Cardiac muscle cell (in vitro differentiated cells and primary cell): ENCODE measurements at regions not wholly inside any gene's neighbourhood (a gene's known extent, or its start where the extent isn't known, plus 50 kb on each side); places are given as distances from the start of the nearest gene placed in this dataset.
"Not testable (repeated sequence)": the region's sequence is repeated elsewhere in the genome, so short reads cannot be mapped to it uniquely, and the experiment has no call there.

Experiments used
- DNase-seq, 2 donors: peaks; one replicate each; pipeline versions ENCODE4 v3.0.0 to v3.0.0-alpha.2; 2010 to 2017; ENCODE audit warnings: low read depth in 1 of 2, low spot score in 1 of 2
- H3K27ac ChIP-seq: fragments of 200-600 bp; sonication (generic); 2 replicates; pipeline ENCODE4 v1.5.1; 2016
- H3K27me3 ChIP-seq: fragments of 200-600 bp; sonication (generic); 2 replicates; pipeline ENCODE4 v1.6.0; 2016; ENCODE audit warnings: control low read depth
- H3K36me3 ChIP-seq: fragments of 200-600 bp; sonication (generic); 2 replicates; pipeline ENCODE4 v1.5.1; 2016; ENCODE audit warnings: control low read depth
- H3K4me1 ChIP-seq: fragments of 200-600 bp; sonication (generic); 2 replicates; pipeline ENCODE4 v1.8.1; 2017; ENCODE audit warnings: low read depth, mild to moderate bottlenecking, mixed run types
- H3K4me3 ChIP-seq: fragments of 200-600 bp; sonication (generic); 2 replicates; pipeline ENCODE4 v1.5.1; 2016; ENCODE audit warnings: mild to moderate bottlenecking
- H3K9me3 ChIP-seq: fragments of 200-600 bp; sonication (generic); 2 replicates; pipeline ENCODE4 v1.5.1; 2017; ENCODE audit warnings: low read depth, mild to moderate bottlenecking, control low read depth
- TF ChIP-seq, protein P1 (sequence below): IDR thresholded peaks from 2 replicates; pipeline ENCODE4 v1.5.1; 2012; ENCODE audit warnings: low read depth, mild to moderate bottlenecking, low read length

DNA sequence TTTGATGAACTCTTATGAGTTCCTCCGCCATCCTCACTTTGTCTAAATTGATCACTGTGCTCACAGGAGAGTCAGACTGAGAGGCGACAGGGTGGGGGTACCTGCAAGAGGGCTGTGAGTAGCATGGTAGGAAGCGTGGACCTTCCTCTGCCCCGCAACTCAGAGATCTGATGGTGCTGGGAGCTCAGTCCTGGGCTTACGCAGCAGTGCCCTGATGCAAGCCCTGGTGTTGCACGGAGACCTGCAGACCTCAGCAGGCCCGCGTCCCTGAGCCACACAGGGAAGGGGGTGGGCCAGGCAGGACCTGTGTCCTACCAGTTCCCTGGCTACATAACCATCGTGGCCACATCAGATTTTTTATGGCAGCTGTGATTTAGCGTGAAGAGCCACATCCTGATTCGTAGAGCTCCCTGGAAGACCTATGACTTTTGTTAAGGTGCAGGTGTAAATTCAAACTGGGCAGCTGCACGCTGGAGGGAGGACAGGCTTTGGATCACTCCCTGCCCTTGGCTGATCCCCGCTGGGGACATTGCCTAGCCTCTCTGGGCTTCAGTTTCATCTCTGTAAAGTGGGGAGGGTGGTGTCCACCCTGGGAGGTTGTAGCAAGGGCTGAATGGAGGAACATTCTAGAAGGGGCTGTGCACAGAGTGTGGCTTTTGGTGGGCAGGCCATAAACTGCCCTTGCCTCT lies 176.1 kb downstream of the KLF13 start:
- TF ChIP-seq, protein P1, sequence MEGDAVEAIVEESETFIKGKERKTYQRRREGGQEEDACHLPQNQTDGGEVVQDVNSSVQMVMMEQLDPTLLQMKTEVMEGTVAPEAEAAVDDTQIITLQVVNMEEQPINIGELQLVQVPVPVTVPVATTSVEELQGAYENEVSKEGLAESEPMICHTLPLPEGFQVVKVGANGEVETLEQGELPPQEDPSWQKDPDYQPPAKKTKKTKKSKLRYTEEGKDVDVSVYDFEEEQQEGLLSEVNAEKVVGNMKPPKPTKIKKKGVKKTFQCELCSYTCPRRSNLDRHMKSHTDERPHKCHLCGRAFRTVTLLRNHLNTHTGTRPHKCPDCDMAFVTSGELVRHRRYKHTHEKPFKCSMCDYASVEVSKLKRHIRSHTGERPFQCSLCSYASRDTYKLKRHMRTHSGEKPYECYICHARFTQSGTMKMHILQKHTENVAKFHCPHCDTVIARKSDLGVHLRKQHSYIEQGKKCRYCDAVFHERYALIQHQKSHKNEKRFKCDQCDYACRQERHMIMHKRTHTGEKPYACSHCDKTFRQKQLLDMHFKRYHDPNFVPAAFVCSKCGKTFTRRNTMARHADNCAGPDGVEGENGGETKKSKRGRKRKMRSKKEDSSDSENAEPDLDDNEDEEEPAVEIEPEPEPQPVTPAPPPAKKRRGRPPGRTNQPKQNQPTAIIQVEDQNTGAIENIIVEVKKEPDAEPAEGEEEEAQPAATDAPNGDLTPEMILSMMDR: no peak
- H3K27me3 ChIP-seq: no peaks in the 10 kb centered on the region
- H3K4me1 ChIP-seq: no peaks in the 10 kb centered on the region
- no peak overlapping the region for H3K4me3 ChIP-seq
- DNase-seq: no peak
- no peaks in the 10 kb centered on the region for H3K36me3 ChIP-seq
- H3K27ac ChIP-seq: no peak overlapping the region
- no peaks in the 10 kb centered on the region for H3K9me3 ChIP-seq

DNA sequence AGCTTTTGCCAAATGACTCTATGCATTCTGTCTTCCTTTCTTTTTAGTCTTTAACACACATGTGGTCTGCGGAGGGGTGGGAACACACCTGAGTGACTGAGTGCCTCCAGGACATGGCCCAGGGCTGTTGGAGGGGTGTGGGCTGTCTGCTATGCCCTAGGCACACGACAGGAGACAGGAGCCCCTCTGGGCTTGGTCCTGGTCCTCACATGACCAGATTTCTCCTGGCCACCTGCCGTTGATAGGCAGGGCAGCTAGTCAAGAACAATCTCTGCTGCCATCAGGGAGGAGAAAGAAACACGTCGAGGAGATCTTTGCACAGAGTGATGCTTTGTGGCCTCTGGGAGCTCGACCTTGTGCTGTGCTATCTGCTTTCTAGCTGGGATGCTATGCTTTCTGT lies 176.6 kb downstream of the KLF13 start:
- Histone ChIP-seq H3K27me3 (no peaks in the 10 kb centered on the region), H3K9me3 (no peaks in the 10 kb centered on the region), H3K4me1 (no peaks in the 10 kb centered on the region), H3K4me3 (no peak overlapping the region), H3K27ac (no peak overlapping the region), H3K36me3 (no peaks in the 10 kb centered on the region)
- DNase-seq: no peak
- TF ChIP-seq, protein P1: no peak

DNA sequence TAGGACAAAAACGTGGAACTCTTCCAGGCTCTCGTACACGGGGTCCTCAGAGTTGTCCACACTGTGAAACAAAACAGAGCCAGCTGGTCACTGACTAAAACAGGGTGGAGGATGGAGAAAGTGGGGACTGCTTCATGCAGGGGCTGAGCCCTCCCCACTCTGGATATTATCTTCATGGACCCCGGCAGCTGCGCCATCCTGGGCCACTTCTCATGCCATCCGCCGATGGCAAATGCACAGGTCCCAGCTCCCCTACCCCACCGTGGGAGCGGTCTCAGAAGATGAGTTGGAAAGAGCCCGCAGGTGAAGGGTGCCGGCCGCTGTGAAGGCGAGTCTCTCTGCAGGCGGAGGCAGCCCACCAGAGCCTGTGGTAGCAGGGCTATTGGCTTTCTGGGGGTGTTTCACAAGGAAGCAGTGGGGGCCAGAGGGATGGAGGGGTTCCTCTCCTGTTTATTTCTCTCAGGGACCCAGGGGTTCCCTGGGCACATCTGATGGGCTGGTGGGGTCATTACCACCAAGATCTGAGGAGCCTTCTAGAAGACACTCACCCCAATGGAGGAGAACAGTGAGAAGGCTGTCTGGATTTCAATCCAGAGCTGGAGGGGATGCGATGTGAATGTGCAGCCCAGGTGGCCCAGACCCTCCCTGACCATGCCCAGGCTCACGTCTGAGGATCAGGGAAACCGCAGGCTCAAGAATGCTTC lies 177.3 kb downstream of the KLF13 start:
- Histone ChIP-seq H3K4me3 (no peak overlapping the region), H3K27me3 (no peaks in the 10 kb centered on the region), H3K27ac (no peak overlapping the region), H3K36me3 (no peaks in the 10 kb centered on the region), H3K4me1 (no peaks in the 10 kb centered on the region), H3K9me3 (no peaks in the 10 kb centered on the region)
- TF ChIP-seq, protein P1: no peak
- no peak for DNase-seq

DNA sequence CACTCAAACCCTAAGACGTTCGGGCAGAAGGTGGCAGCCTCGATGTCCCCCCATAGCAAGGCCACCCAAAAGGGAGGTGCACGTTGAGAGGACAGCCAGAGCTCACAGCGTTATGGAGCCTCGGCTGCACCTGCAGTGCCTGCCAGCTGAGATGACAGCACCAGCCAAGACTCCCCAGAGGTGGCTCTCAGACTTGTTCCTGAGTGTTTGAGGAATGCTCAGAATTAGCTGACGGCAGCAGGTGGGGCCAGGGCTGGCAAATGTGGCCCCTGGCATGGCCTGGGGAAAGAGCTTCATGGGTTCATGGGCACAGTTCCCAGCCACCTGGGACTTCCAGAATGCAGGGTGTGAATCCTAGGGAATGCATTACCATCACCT lies 177.8 kb downstream of the KLF13 start:
- no peak overlapping the region for H3K27ac ChIP-seq
- no peak for DNase-seq
- H3K4me1 ChIP-seq: no peaks in the 10 kb centered on the region
- TF ChIP-seq, protein P1: no peak
- no peak overlapping the region for H3K4me3 ChIP-seq
- H3K9me3 ChIP-seq: no peaks in the 10 kb centered on the region
- no peaks in the 10 kb centered on the region for H3K36me3 ChIP-seq
- H3K27me3 ChIP-seq: no peaks in the 10 kb centered on the region

DNA sequence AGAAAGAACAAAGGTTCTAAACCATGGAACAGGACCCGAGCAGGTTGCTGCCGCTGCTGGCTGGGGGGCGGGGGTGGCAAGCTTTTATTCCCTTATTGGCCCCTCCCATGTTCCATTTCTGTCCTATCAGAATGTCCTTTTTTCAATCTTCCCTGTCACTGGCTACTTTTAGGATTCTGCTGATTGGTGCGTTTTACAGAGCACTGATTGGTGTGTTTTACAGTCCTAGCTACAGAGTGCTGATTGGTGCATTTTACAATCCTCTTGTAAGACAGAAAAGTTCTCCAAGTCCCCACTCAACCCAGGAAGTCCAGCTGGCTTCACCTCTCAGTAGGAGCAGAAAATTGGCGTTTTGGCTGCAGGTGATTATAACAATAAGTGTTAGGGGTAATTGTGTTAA lies 180.9 kb downstream of the KLF13 start:
- not testable (repeated sequence) for H3K4me3 ChIP-seq, DNase-seq, H3K9me3 ChIP-seq, H3K36me3 ChIP-seq, H3K27ac ChIP-seq, H3K27me3 ChIP-seq, H3K4me1 ChIP-seq

DNA sequence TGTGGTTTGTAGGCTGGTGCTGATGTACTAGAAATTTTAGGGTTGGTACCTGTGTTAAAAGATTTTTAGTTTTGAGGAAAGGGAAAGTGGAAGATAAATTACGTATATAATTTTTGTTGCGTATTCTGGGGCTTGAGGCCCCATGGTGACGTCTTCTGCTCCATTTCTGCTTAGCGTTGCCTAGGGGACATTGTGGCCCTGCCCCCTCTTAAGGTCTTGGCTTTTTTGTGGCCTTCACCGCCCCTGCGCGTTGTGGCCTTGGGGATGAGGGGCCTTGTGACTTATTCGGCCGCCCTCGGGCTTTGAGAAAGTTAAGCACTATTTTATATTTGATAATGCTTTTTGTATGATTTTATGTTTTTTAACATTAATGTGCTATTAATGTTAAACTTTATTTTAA lies 182.0 kb downstream of the KLF13 start:
- no peaks in the 10 kb centered on the region for H3K36me3 ChIP-seq
- H3K4me1 ChIP-seq: no peaks in the 10 kb centered on the region
- no peaks in the 10 kb centered on the region for H3K9me3 ChIP-seq
- no peak overlapping the region for H3K27ac ChIP-seq
- no peaks in the 10 kb centered on the region for H3K27me3 ChIP-seq
- H3K4me3 ChIP-seq: no peak overlapping the region
- TF ChIP-seq, protein P1: no peak
- no peak for DNase-seq
